Mesenchymal stem cell (in vitro differentiated cells and primary cell): ENCODE measurements at regions not wholly inside any gene's neighbourhood (a gene's known extent, or its start where the extent isn't known, plus 50 kb on each side); places are given as distances from the start of the nearest gene placed in this dataset.

Experiments used
- DNase-seq: peaks from one replicate; pipeline ENCODE4 v3.0.0-alpha.2; 2013
- H2AFZ ChIP-seq: one replicate; pipeline ENCODE4 v1.6.1; 2013; ENCODE audit warnings: low read depth, mild to moderate bottlenecking, control low read depth, inconsistent platforms, low read length, moderate library complexity
- H2AK5ac ChIP-seq: 2 replicates; pipeline ENCODE4 v1.6.1; 2013; ENCODE audit warnings: low read length, moderate library complexity, mild to moderate bottlenecking, inconsistent platforms; ENCODE audit not compliant: severe bottlenecking
- H2BK120ac ChIP-seq: one replicate; pipeline ENCODE4 v1.6.1; 2013; ENCODE audit warnings: low read depth, mild to moderate bottlenecking, inconsistent platforms, low read length, moderate library complexity
- H2BK12ac ChIP-seq, 2 experiments: one replicate each; pipeline ENCODE4 v1.6.1; 2013; ENCODE audit warnings: inconsistent platforms in 2 of 2, low read length in 2 of 2, mild to moderate bottlenecking in 2 of 2, moderate library complexity in 2 of 2, control low read depth in 1 of 2
- H2BK15ac ChIP-seq: one replicate; pipeline ENCODE4 v1.6.1; 2013; ENCODE audit warnings: mild to moderate bottlenecking, low read depth, inconsistent platforms; ENCODE audit not compliant: poor library complexity, severe bottlenecking
- H2BK5ac ChIP-seq: 2 replicates; pipeline ENCODE4 v1.6.1; 2013; ENCODE audit warnings: low read depth, mild to moderate bottlenecking, low read length, control low read depth, inconsistent platforms; ENCODE audit not compliant: poor library complexity, severe bottlenecking
- H3K14ac ChIP-seq, 2 experiments: one replicate each; pipeline ENCODE4 v1.6.1; 2013; ENCODE audit warnings: inconsistent platforms in 2 of 2, low read length in 2 of 2, control low read depth in 1 of 2, mild to moderate bottlenecking in 1 of 2, moderate library complexity in 1 of 2
- H3K18ac ChIP-seq, 2 experiments: one replicate each; pipeline ENCODE4 v1.6.1; 2013; ENCODE audit warnings: inconsistent platforms in 2 of 2, low read length in 2 of 2, control low read depth in 1 of 2, low read depth in 1 of 2, mild to moderate bottlenecking in 1 of 2
- H3K23ac ChIP-seq, 2 experiments: one replicate each; pipeline ENCODE4 v1.6.1; 2013; ENCODE audit warnings: inconsistent platforms in 2 of 2, low read length in 2 of 2, mild to moderate bottlenecking in 2 of 2, moderate library complexity in 2 of 2, control low read depth in 1 of 2
- H3K27ac ChIP-seq: 2 replicates; pipeline ENCODE4 v1.5.1; 2013; ENCODE audit warnings: mild to moderate bottlenecking, moderate library complexity, low read length, control low read depth, inconsistent platforms; ENCODE audit not compliant: poor library complexity, severe bottlenecking
- H3K27me3 ChIP-seq, 2 experiments: 2 replicates each; pipeline versions ENCODE4 v1.6.1 to v1.7.0; 2013; ENCODE audit warnings: low read length in 2 of 2, mild to moderate bottlenecking in 2 of 2, moderate library complexity in 2 of 2, control low read depth in 1 of 2, inconsistent platforms in 1 of 2; ENCODE audit not compliant: control insufficient read depth in 1 of 2, insufficient read depth in 1 of 2
- H3K36me3 ChIP-seq, 2 experiments: 2 replicates each; pipeline versions ENCODE4 v1.6.1 to v1.7.0; 2013; ENCODE audit warnings: low read length in 2 of 2, control low read depth in 1 of 2, inconsistent platforms in 1 of 2, low read depth in 1 of 2, mild to moderate bottlenecking in 1 of 2; ENCODE audit not compliant: insufficient read depth in 2 of 2, control insufficient read depth in 1 of 2
- H3K4ac ChIP-seq, 2 experiments: one replicate each; pipeline ENCODE4 v1.6.1; 2013; ENCODE audit warnings: inconsistent platforms in 2 of 2, low read length in 2 of 2, mild to moderate bottlenecking in 2 of 2, moderate library complexity in 2 of 2, control low read depth in 1 of 2, low read depth in 1 of 2
- H3K4me1 ChIP-seq: 2 replicates; pipeline ENCODE4 v1.6.1; 2013; ENCODE audit warnings: low read depth, low read length, control low read depth; ENCODE audit not compliant: control insufficient read depth, insufficient read depth
- H3K4me2 ChIP-seq: 2 replicates; pipeline ENCODE4 v1.6.1; 2013; ENCODE audit warnings: low read length, mild to moderate bottlenecking, inconsistent platforms; ENCODE audit not compliant: poor library complexity, severe bottlenecking
- H3K4me3 ChIP-seq, 2 experiments: 2 replicates each; pipeline versions ENCODE4 v1.5.1 to v1.7.0; 2013; ENCODE audit warnings: low read length in 2 of 2, mild to moderate bottlenecking in 2 of 2, control low read depth in 1 of 2, low read depth in 1 of 2; ENCODE audit not compliant: insufficient read depth in 1 of 2
- H3K79me1 ChIP-seq: replicated peaks from 2 replicates; pipeline ENCODE4 v1.6.1; 2013; ENCODE audit warnings: mild to moderate bottlenecking, control low read depth, low read length, inconsistent platforms; ENCODE audit not compliant: poor library complexity, severe bottlenecking
- H3K9ac ChIP-seq: 2 replicates; pipeline ENCODE4 v1.7.0; 2013; ENCODE audit warnings: mild to moderate bottlenecking, low read length, moderate library complexity
- H3K9me3 ChIP-seq: 2 replicates; pipeline ENCODE4 v1.7.0; 2013; ENCODE audit warnings: mild to moderate bottlenecking, low read length; ENCODE audit not compliant: control insufficient read depth
- H4K8ac ChIP-seq: one replicate; pipeline ENCODE4 v1.6.1; 2013; ENCODE audit warnings: inconsistent platforms, mild to moderate bottlenecking, low read length, moderate library complexity
- H4K91ac ChIP-seq: one replicate; pipeline ENCODE4 v1.6.1; 2013; ENCODE audit warnings: mild to moderate bottlenecking, low read length, inconsistent platforms
- WGBS: methylation state at CpG from one replicate; pipeline ENCODE4 v1.1.7; 2013; ENCODE audit warnings: mixed read lengths; 5-methylcytosine and 5-hydroxymethylcytosine counted together

GRCh38 chr15:62453981-62454380 lies 288.9 kb upstream of the C2CD4B start:
- Histone ChIP-seq H2BK120ac (no peak overlapping the region), H3K79me1 (peaks cover 28% of the 10 kb centered on the region), H4K91ac (peak overlapping the region; percentile 85), H3K4me3 (peak overlapping the region in 1 of 2 experiments; percentile 12), H3K36me3 (peaks cover 0 to 3% of the 10 kb centered on the region in 2 experiments), H2BK15ac (peak overlapping the region; percentile 23), H3K27me3 (no peaks in the 10 kb centered on the region), H3K4me2 (peak overlapping the region; percentile 38), H3K23ac (peak overlapping the region in 1 of 2 experiments; percentile 16), H3K4ac (peak overlapping the region in 1 of 2 experiments; percentile 69), H3K9me3 (no peaks in the 10 kb centered on the region), H3K18ac (peak overlapping the region; percentile 85 to 92), H3K14ac (peak overlapping the region in 1 of 2 experiments; percentile 6), H3K4me1 (peaks cover 35% of the 10 kb centered on the region), H2BK5ac (no peak overlapping the region), H2AK5ac (peak overlapping the region; percentile 54), H3K9ac (peak overlapping the region; percentile 61), H2AFZ (no peak overlapping the region), H4K8ac (peak overlapping the region; percentile 2), H2BK12ac (peak overlapping the region in 1 of 2 experiments; percentile 92), H3K27ac (no peak overlapping the region)
- DNase-seq = peak; percentile 73
- WGBS = 43% methylated on average over 5 of the region's 5 CpGs

- Histone ChIP-seq H3K79me1 (peaks cover 26% of the 10 kb centered on the region), H2BK5ac (no peak overlapping the region), H2AFZ (no peak overlapping the region), H2BK12ac (peak overlapping the region; percentile 59 to 92), H3K23ac (no peak overlapping the region), H3K9me3 (no peaks in the 10 kb centered on the region), H3K27me3 (no peaks in the 10 kb centered on the region), H3K36me3 (peaks cover 0 to 3% of the 10 kb centered on the region in 2 experiments), H3K4me2 (peak overlapping the region; percentile 23), H2BK15ac (peak overlapping the region; percentile 44), H3K9ac (peak overlapping the region; percentile 61), H4K8ac (no peak overlapping the region), H3K14ac (peak overlapping the region in 1 of 2 experiments; percentile 64), H4K91ac (peak overlapping the region; percentile 85), H3K18ac (peak overlapping the region; percentile 81 to 85), H3K27ac (no peak overlapping the region), H3K4ac (peak overlapping the region; percentile 58 to 84), H3K4me3 (peak overlapping the region in 1 of 2 experiments; percentile 12), H3K4me1 (peaks cover 34% of the 10 kb centered on the region), H2BK120ac (peak overlapping the region; percentile 77), H2AK5ac (peak overlapping the region; percentile 54)
- peak; percentile 49 for DNase-seq
- 81% methylated on average over 3 of the region's 6 CpGs for WGBS
Measured at GRCh38 chr15:62454567-62455172, 289.6 kb upstream of the C2CD4B start.

- H2BK15ac ChIP-seq = no peak overlapping the region
- no peak overlapping the region for H2AFZ ChIP-seq
- H2BK120ac ChIP-seq = peak overlapping the region; percentile 2
- H2BK12ac ChIP-seq = peak overlapping the region in 1 of 2 experiments; percentile 90
- peaks cover 0 to 3% of the 10 kb centered on the region in 2 experiments for H3K36me3 ChIP-seq
- H3K27ac ChIP-seq = no peak overlapping the region
- H3K9ac ChIP-seq = no peak overlapping the region
- H3K4me3 ChIP-seq = no peak overlapping the region
- peaks cover 30% of the 10 kb centered on the region for H3K79me1 ChIP-seq
- no peaks in the 10 kb centered on the region for H3K9me3 ChIP-seq
- no peak overlapping the region for H3K23ac ChIP-seq
- peak overlapping the region; percentile 34 for H4K91ac ChIP-seq
- peak overlapping the region; percentile 19 for H2AK5ac ChIP-seq
- H3K4ac ChIP-seq = peak overlapping the region in 1 of 2 experiments; percentile 55
- H3K4me1 ChIP-seq = peaks cover 30% of the 10 kb centered on the region
- no peak overlapping the region for H4K8ac ChIP-seq
- DNase-seq = peak; percentile 42
- 63% methylated on average over 11 of the region's 12 CpGs for WGBS
- H3K14ac ChIP-seq = peak overlapping the region in 1 of 2 experiments; percentile 79
- H3K18ac ChIP-seq = peak overlapping the region in 1 of 2 experiments; percentile 71
- H3K4me2 ChIP-seq = no peak overlapping the region
- no peaks in the 10 kb centered on the region for H3K27me3 ChIP-seq
- H2BK5ac ChIP-seq = no peak overlapping the region
Measured at GRCh38 chr15:62455441-62455921, 290.4 kb upstream of the C2CD4B start.
